GM23338 (cell line): ENCODE measurements at regions not wholly inside any gene's neighbourhood (a gene's known extent, or its start where the extent isn't known, plus 50 kb on each side); places are given as distances from the start of the nearest gene placed in this dataset.

Experiments
- ATAC-seq: fragments of 200-7000 bp; cut with Tn5 transposase; 3 replicates; pipeline ENCODE4 v1.9.1; 2020
- DNase-seq: peaks from one replicate; pipeline ENCODE4 v3.0.0-alpha.2; 2015; ENCODE audit warnings: low spot score
- H2AFZ ChIP-seq: fragments of 200-600 bp; sonication (generic); 2 replicates; pipeline ENCODE4 v1.8.0; 2016; ENCODE audit warnings: antibody characterized with exemption, mild to moderate bottlenecking, moderate library complexity
- H3F3A ChIP-seq: fragments of 200-600 bp; sonication (generic); replicated peaks from 2 replicates; pipeline ENCODE4 v1.8.0; 2017; ENCODE audit warnings: antibody characterized with exemption, mixed run types, low read depth
- H3K27ac ChIP-seq: fragments of 200-600 bp; sonication (generic); 2 replicates; pipeline ENCODE4 v1.6.1; 2016; ENCODE audit warnings: low read depth
- H3K27me3 ChIP-seq: fragments of 200-600 bp; sonication (generic); 2 replicates; pipeline ENCODE4 v1.8.0; 2016; ENCODE audit warnings: mild to moderate bottlenecking, mixed run types, moderate library complexity; ENCODE audit not compliant: insufficient read depth
- H3K36me3 ChIP-seq: fragments of 200-600 bp; sonication (generic); 2 replicates; pipeline ENCODE4 v1.8.0; 2016; ENCODE audit warnings: mild to moderate bottlenecking; ENCODE audit not compliant: insufficient read depth
- H3K4me1 ChIP-seq: fragments of 200-600 bp; sonication (generic); 2 replicates; pipeline ENCODE4 v1.8.0; 2016; ENCODE audit warnings: mild to moderate bottlenecking, moderate library complexity; ENCODE audit not compliant: insufficient read depth
- H3K4me2 ChIP-seq: fragments of 200-600 bp; sonication (generic); 2 replicates; pipeline ENCODE4 v1.7.1; 2017; ENCODE audit warnings: mixed run types
- H3K4me3 ChIP-seq: fragments of 200-600 bp; sonication (generic); 2 replicates; pipeline ENCODE4 v1.6.1; 2016; ENCODE audit warnings: mixed run types
- H3K79me2 ChIP-seq: fragments of 200-600 bp; sonication (generic); replicated peaks from 2 replicates; pipeline ENCODE4 v1.8.0; 2017; ENCODE audit warnings: mild to moderate bottlenecking; ENCODE audit not compliant: insufficient read depth
- H3K9me2 ChIP-seq: fragments of 200-600 bp; sonication (generic); 2 replicates; pipeline ENCODE4 v1.8.0; 2017; ENCODE audit not compliant: insufficient read depth
- H4K20me1 ChIP-seq: fragments of 200-600 bp; sonication (generic); replicated peaks from 2 replicates; pipeline ENCODE4 v1.8.0; 2017; ENCODE audit warnings: mild to moderate bottlenecking; ENCODE audit not compliant: insufficient read depth
- H3K27ac Mint-ChIP-seq: 2 replicates; pipeline ENCODE4 v1.8.0; 2020; ENCODE audit warnings: inconsistent platforms, mild to moderate bottlenecking, moderate library complexity, mixed read lengths
- H3K27me3 Mint-ChIP-seq: 3 replicates; pipeline ENCODE4 v1.8.0; 2022; ENCODE audit warnings: low read depth, mild to moderate bottlenecking, moderate library complexity, mixed read lengths, inconsistent platforms; ENCODE audit not compliant: insufficient read depth, poor library complexity
- H3K36me3 Mint-ChIP-seq: 3 replicates; pipeline ENCODE4 v1.8.0; 2021; ENCODE audit warnings: low read depth, mild to moderate bottlenecking, inconsistent platforms, moderate library complexity, mixed read lengths
- H3K4me1 Mint-ChIP-seq: 3 replicates; pipeline ENCODE4 v1.8.0; 2020; ENCODE audit warnings: mild to moderate bottlenecking, inconsistent platforms, mixed read lengths
- H3K4me3 Mint-ChIP-seq: 3 replicates; pipeline ENCODE4 v1.8.0; 2021; ENCODE audit warnings: moderate library complexity, mild to moderate bottlenecking, inconsistent platforms, mixed read lengths
- H3K9me3 Mint-ChIP-seq: 3 replicates; pipeline ENCODE4 v1.8.0; 2020; ENCODE audit warnings: moderate library complexity, mild to moderate bottlenecking, inconsistent platforms, mixed read lengths
- CREB1 ChIP-seq: fragments of 250-450 bp; sonication (Bioruptor Pico); IDR thresholded peaks from 2 replicates; pipeline ENCODE4 v1.5.0; 2020; ENCODE audit warnings: low read depth, mild to moderate bottlenecking, moderate library complexity
- CTCF ChIP-seq, 2 experiments: fragments of 200-600 bp in 1 of 2; sonication (generic) in 1 of 2; conservative IDR thresholded peaks; 2 replicates each; pipeline versions ENCODE4 v1.5.1 to v1.6.1; 2016 to 2017; ENCODE audit warnings: antibody characterized with exemption in 2 of 2, low read depth in 2 of 2, mild to moderate bottlenecking in 2 of 2, moderate library complexity in 1 of 2
- ETS1 ChIP-seq: IDR thresholded peaks from 2 replicates; pipeline ENCODE4 v1.6.1; 2016; ENCODE audit warnings: antibody characterized with exemption
- EZH2 ChIP-seq: fragments of 200-600 bp; sonication (generic); IDR thresholded peaks from one replicate; pipeline ENCODE4 v1.8.0; 2017; ENCODE audit warnings: antibody characterized with exemption, mild to moderate bottlenecking, low read depth; ENCODE audit not compliant: unreplicated experiment
- EZH2phosphoT487 ChIP-seq: fragments of 200-600 bp; sonication (generic); IDR thresholded peaks from one replicate; pipeline ENCODE4 v1.8.1; 2018; ENCODE audit warnings: antibody characterized with exemption; ENCODE audit not compliant: unreplicated experiment
- JUNB ChIP-seq: IDR thresholded peaks from one replicate; pipeline ENCODE4 v1.6.1; 2016; ENCODE audit warnings: antibody characterized with exemption; ENCODE audit not compliant: unreplicated experiment
- NANOG ChIP-seq: IDR thresholded peaks from 2 replicates; pipeline ENCODE4 v1.6.1; 2016; ENCODE audit warnings: antibody characterized with exemption, borderline replicate concordance
- POLR2AphosphoS5 ChIP-seq: IDR thresholded peaks from 2 replicates; pipeline ENCODE4 v1.6.1; 2016; ENCODE audit warnings: antibody characterized with exemption, low read depth
- REST ChIP-seq: IDR thresholded peaks from one replicate; pipeline ENCODE4 v1.6.1; 2018; ENCODE audit warnings: antibody characterized with exemption; ENCODE audit not compliant: unreplicated experiment
- STAT1 ChIP-seq: IDR thresholded peaks from one replicate; pipeline ENCODE4 v1.6.1; 2016; ENCODE audit warnings: antibody characterized with exemption; ENCODE audit not compliant: unreplicated experiment
- ZNF114 ChIP-seq: fragments of 250-450 bp; sonication (Bioruptor Pico); IDR thresholded peaks from 2 replicates; pipeline ENCODE4 v1.5.0; 2020; ENCODE audit warnings: mild to moderate bottlenecking, moderate library complexity
- ZNF331 ChIP-seq: fragments of 250-450 bp; sonication (Bioruptor Pico); IDR thresholded peaks from 2 replicates; pipeline ENCODE4 v1.5.0; 2020; ENCODE audit warnings: low read depth, mild to moderate bottlenecking, moderate library complexity
- ZNF462 ChIP-seq: fragments of 250-450 bp; sonication (Bioruptor Pico); IDR thresholded peaks from 2 replicates; pipeline ENCODE4 v1.5.0; 2020; ENCODE audit warnings: mild to moderate bottlenecking, moderate library complexity

GRCh38 chr5:173535166-173535975 is 81.1 kb downstream of the BOD1 start:
- Histone ChIP-seq H3K27me3 (no peaks in the 10 kb centered on the region), H2AFZ (no peak overlapping the region), H4K20me1 (no peaks in the 10 kb centered on the region), H3K4me1 (no peaks in the 10 kb centered on the region), H3K36me3 (no peaks in the 10 kb centered on the region), H3K79me2 (no peaks in the 10 kb centered on the region), H3K27ac (no peak overlapping the region), H3K4me2 (no peak overlapping the region), H3F3A (no peaks in the 10 kb centered on the region), H3K4me3 (no peak overlapping the region), H3K9me2 (0 out of 2 replicates have a peak, but pooled peaks cover 3% of the 10 kb centered on the region)
- peaks cover 8% of the 10 kb centered on the region for H3K27me3 Mint-ChIP-seq
- no peak overlapping the region for H3K27ac Mint-ChIP-seq
- DNase-seq (no peak), ATAC-seq (no peak)
- TF ChIP-seq JUNB: no peak
- TF ChIP-seq CTCF (conservative IDR thresholded peaks at IDR 0.05; ENCODE audit: low read depth in 2 of 2): no peak
- no peak for TF ChIP-seq ZNF114
- TF ChIP-seq ETS1: no peak
- TF ChIP-seq ZNF462 (CRISPR knock-in tag): no peak
- no peak for TF ChIP-seq NANOG
- no peak for TF ChIP-seq STAT1
- no peak for TF ChIP-seq POLR2AphosphoS5
- TF ChIP-seq CREB1 (CRISPR knock-in tag): no peak
- TF ChIP-seq EZH2: no peak
- no peak for TF ChIP-seq EZH2phosphoT487
- TF ChIP-seq ZNF331 (CRISPR knock-in tag): no peak
- no peak for TF ChIP-seq REST
- no peaks in the 10 kb centered on the region; the same call in 2 of the 3 replicates for H3K9me3 Mint-ChIP-seq
- peaks cover 5% of the 10 kb centered on the region for H3K4me1 Mint-ChIP-seq
- no peak overlapping the region for H3K4me3 Mint-ChIP-seq
- no peaks in the 10 kb centered on the region for H3K36me3 Mint-ChIP-seq
